T47D (cell line): ENCODE measurements at regions not wholly inside any gene's neighbourhood (a gene's known extent, or its start where the extent isn't known, plus 50 kb on each side); places are given as distances from the start of the nearest gene placed in this dataset.
"Not testable (repeated sequence)": the region's sequence is repeated elsewhere in the genome, so short reads cannot be mapped to it uniquely, and the experiment has no call there.

ENCODE experiments used
- DNase-seq, 2 experiments: peaks; one replicate each; pipeline versions ENCODE4 v3.0.0 to v3.0.0-alpha.2; 2011 to 2012; ENCODE audit warnings: low read depth in 1 of 2, low spot score in 1 of 2
- JUND ChIP-seq: IDR thresholded peaks from 2 replicates; pipeline ENCODE4 v1.6.1; 2012; ENCODE audit warnings: low read depth
- in situ Hi-C: cut with HindIII; loops from 2 replicates; pipeline ENCODE4 v1.10.0; 2016; ENCODE audit warnings: low sequenced_read_pairs, low pct_unique_long_range_greater_than_20kb

DNA sequence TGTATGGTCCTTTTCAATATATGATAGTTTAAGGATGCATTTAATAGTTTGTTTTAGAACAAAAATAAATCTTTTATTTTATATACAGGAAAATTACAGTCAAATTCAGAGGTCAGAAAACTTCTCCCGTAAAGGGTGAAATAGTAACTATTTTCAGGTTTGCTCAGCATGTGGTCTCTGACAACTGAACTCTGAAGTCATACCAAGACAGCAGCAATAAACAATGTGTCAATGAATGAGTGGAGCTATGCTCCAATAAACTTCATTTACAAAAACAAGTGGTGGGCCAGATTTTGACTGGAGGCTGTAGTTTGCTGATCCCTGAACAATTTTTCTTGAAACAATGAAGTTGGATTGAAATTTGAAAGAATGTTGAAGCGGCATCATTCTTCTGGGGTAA, 123.6 kb downstream of the ZNF248 start:
- no peak for DNase-seq
- in situ Hi-C loops = no loop called here
- no peak for TF ChIP-seq JUND

DNA sequence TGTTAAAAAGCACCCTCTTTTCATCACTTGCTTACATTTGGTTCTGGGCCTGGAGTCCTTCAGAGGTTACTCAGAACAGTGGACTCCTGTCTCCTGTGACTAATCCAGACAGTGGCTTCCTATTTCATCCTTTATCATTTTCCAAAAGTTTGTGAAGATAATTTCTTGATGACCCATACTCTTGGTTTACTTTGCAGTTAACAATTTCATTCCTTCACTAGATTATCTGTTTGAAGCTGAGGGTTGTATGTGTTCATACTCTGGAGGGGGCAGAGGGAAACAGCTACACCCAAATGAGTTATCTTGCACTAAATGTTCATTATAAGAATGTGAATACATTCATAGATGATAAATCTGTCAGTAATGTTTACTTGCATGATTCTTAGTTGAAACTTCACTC, 124.7 kb downstream of the ZNF248 start:
- TF ChIP-seq JUND = no peak
- no peak for DNase-seq
- in situ Hi-C loops = no loop called here

DNA sequence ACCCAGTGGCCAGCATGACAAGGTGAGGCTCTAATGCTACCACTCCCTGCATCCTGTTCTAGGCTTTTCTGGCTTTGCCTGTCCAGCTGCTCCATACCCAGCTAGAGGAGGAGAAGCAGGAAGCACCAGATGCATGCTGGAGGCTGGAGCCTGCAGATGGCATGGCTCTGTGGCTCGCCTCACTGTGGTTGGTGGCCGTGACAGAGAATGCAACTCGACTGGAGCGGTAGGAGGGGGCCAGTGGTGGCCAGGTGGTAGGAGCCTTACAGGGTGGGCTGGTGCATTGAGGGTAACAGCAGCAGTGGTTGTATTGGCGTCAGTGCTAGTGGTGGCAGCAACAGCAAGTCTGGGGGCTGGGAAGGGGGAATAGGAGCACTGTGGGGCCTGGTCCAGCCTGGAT, 128.6 kb downstream of the ZNF248 start:
- TF ChIP-seq JUND = no peak
- DNase-seq = no peak
- in situ Hi-C loops = no loop called here

DNA sequence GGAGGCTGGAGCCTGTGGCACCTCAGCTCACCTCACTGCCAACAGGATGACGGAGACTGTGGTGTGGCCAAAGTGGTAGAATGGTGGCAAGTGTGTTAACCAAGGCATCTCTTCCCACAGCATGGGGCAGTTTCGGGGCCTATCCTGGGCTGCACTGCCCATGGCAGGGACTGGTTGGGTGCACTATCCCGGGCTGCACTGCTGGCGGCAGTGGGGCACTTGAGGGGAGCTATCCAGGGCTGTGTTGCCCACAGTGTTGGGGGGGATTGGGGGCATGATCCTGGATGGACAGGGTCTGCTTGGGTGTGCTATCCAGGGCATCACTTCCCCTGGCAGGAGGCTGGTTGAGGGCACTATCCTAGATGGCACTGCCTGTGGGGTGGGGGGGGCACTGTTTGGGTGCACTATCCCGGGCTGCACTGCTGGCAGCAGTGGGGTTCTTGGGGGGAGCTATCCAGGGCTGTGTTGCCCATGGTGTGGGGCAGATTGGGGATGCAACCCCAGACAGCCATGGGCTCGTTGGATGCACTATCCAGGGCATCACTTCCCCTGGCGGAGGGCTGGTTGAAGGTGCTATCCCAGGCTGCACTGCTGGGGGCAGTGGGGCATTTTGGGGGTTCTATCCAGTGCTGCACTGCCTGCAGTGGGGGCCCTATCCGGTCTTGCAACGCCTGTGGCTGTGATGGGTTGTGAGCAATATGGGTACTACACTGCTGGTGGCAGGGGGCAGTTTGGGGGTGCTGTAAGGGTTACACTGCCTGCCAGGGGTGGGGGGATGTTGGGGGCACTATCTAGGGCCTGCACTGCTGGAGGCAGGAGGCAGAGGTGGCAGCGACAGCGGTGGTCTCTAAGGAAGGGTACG, 129.7 kb downstream of the ZNF248 start:
- in situ Hi-C loops = no loop called here
- no peak for DNase-seq
- TF ChIP-seq JUND = no peak

DNA sequence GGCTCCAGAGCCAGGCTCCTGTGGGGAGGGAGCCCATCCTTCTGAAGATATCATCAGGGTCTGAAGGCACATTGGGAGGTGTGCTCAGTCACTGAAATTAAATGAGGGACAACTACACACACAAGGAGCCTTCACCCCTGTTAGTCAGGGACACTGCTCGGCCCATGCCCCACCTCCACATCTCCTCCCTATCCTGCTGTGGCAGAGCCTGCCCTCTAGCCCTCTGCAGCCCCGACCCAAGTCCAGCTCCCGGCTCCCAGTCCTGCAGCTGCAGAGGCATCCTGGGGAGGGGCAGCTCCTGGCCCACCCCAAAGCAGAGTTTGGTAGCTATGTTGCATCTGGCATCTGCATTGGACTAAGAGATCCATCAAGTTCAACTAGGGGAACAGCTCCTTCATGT, 136.3 kb downstream of the ZNF248 start:
- in situ Hi-C loops = no loop called here
- TF ChIP-seq JUND = no peak
- DNase-seq = no peak

DNA sequence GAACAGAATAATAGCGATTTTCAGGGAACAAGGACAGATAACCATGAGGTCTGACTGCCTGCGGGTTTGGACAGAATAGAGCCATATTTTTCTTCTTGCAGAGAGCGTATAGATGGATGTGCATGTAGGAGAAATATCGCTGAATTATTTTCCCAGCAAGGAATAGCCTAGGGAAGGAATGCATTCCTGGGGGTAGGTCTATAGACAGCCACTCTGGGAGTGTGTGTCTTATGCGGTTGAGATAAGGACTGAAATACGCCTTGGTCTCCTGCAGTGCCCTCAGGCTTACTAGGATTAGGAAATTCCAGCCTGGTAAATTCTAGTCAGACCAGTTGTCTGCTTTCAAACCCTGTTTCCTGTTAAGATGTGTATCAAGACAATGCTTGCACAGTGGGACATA, 139.3 kb downstream of the ZNF248 start:
- in situ Hi-C loops = not testable (repeated sequence)
- peak in 1 of 2 experiments; percentile 56 for DNase-seq

DNA sequence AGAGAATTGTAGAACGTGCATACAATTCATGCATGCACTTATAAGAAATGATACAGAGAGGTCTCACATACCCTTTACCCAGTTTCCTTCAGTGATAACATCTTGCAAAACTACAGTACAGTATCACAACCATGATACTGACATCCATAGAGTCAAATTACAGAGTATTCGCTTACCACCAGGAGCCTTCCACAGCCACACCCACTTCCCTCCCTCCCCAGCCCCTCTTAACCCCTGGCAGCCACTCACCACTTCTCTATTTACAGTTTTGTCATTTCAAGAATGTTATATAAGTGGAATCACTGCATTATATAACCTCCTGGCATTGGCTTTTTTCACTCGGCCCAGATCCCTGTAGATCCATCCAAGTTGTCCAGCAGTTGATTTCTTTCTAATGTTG, 143.8 kb downstream of the ZNF248 start:
- in situ Hi-C loops = no loop called here
- DNase-seq = no peak
- no peak for TF ChIP-seq JUND

DNA sequence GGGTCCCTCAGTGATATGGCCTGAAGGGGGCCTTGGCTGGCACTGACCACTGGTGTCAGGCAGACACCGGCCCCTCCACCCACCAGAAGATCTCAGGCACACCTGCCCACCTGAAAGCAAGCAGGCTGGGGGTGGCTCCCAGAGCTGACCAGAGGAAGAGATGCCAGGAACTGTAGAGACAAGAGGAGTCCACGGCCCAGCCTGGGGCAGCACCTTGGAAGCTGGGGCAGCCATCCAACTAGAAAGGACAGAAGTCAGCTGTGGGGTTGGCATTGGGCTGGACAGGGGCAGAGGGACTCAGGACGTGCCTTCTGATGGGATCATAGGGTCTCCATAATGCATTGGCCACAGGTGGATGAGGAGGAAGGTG, 144.3 kb downstream of the ZNF248 start:
- TF ChIP-seq JUND = no peak
- in situ Hi-C loops = no loop called here
- no peak for DNase-seq

DNA sequence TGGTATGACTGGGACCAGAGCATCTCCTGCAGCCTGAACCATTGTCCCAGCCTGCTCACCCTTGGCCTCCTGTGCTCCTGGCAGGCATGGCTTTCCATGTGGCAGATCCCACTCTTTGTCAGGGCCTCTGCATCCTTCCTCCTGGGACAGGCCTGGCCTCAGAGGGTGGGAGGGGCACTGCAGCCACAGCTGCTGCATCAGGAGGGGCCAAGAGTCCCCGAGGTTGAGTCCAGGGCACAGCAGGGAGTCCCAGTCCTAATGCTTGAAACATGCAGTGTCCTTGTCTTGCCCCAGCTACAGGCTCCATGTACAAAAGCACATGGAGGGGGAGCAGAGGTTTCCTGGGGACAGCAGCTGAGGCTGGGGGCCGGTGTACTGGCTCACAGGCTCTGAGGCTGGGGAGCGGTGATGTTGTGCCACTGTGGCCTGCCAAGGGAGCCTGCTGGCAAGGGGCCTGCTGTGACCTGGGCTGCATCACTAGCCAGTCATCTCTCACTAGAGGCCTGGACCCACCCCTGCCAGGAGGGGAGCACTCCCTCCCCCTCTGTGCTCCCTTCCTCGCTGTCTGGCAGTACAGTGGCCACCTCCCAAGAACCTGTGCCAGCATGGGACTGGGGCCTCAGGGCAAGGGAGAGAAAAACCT, 144.8 kb downstream of the ZNF248 start:
- in situ Hi-C loops = no loop called here
- no peak for DNase-seq
- no peak for TF ChIP-seq JUND

DNA sequence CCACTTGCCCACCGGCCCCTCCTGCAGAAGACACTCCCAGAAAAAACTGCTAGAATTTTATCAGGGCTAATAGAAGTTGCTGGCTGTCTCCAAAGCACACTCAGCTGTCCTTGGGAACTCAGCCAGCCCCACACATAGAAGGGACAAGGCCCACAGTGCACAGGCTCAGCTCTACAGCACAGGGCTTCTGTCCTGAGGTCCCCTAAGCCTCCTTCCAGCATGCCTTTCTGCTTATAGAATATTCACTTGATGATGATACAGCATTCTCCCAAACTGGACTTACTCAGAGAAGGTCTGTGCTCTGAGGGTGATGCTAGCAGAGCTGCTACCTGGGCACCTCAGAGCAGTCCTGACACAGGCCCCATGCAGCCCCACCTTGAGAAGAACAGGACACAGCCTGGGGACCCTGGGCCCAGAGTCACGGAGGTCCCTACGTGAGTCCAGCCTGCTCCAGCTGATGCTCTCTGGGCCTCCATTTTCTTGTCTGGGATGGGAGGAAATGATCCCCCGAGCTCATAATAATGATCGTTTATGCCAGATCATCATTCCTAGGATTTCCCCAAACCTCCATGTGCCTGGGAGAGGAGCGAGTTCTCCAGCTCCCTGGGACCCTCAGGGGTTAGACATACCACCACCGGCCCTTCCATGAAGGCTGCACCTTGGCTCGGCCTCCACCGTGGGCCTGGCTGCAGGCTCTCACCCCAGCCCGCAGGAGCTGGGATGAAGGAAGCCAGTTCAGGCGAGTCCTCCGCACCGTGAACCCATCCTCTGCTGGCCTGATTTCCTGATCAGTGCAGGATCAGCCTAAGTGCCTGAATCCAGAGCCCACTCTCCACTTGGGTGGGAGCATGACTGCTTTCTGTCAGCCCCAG, 145.6 kb downstream of the ZNF248 start:
- in situ Hi-C loops = no loop called here

DNA sequence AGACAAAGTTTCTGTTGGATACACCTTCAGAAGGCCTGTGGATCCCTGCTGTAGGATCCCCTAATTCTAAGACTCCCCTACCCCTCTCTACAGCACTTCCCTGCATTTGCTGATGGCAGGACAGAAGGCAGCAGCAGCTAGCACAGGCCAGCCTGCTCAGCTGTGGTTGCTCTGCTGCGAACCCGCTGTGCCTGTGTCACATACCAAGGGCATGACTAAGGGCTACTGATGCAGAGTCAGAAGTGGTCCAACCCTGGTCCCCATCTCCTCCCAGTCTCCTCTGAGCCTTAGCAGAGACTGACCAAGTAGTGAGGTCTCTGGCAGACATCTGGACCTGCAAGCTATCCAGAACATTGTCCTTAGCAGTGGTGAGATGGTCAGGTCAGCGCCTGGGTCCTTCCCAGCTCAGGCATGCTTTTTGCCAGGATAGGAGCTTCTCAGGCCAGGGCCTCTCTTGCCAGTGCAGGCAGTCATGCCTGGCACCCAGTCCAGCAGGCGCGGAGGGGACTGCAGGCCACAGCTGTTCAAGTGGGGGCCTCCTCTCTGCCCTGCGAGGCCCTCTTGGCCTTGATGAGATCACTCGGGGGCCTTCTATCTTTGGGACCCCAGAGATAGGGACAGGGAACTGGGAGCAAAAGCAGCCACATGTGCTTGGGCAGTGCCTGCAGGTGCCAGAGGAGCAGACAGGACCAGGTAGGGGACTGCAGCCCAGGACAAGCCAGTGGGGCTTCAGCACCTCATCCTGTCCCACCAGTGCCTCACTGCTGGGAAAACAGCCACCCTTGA, 146.4 kb downstream of the ZNF248 start:
- TF ChIP-seq JUND = no peak
- no peak for DNase-seq
- in situ Hi-C loops = no loop called here

More for the DNA sequence above, 145.6 kb downstream of the ZNF248 start:
- DNase-seq = no peak
- no peak for TF ChIP-seq JUND
